Endodermal cell (in vitro differentiated cells): ENCODE measurements at regions not wholly inside any gene's neighbourhood (a gene's known extent, or its start where the extent isn't known, plus 50 kb on each side); places are given as distances from the start of the nearest gene placed in this dataset.

Experiments used
- DNase-seq: peaks from one replicate; pipeline ENCODE4 v3.0.0-alpha.2; 2017
- H3K27ac ChIP-seq: 2 replicates; pipeline ENCODE4 v1.5.1; 2013; ENCODE audit warnings: mild to moderate bottlenecking, low read depth, low read length, moderate library complexity
- H3K27me3 ChIP-seq: 2 replicates; pipeline ENCODE4 v1.6.1; 2013; ENCODE audit warnings: mild to moderate bottlenecking, low read length, moderate library complexity; ENCODE audit not compliant: insufficient read depth, control insufficient read depth, poor library complexity, severe bottlenecking
- H3K36me3 ChIP-seq: 2 replicates; pipeline ENCODE4 v1.7.0; 2013; ENCODE audit warnings: mild to moderate bottlenecking, low read length, moderate library complexity; ENCODE audit not compliant: control insufficient read depth, insufficient read depth
- H3K4me1 ChIP-seq: one replicate; pipeline ENCODE4 v1.7.0; 2013; ENCODE audit warnings: low read length; ENCODE audit not compliant: control insufficient read depth, insufficient read depth
- H3K4me3 ChIP-seq: 2 replicates; pipeline ENCODE4 v1.5.1; 2013; ENCODE audit warnings: mild to moderate bottlenecking, low read length, moderate library complexity
- H3K9ac ChIP-seq: 2 replicates; pipeline ENCODE4 v1.6.1; 2013; ENCODE audit warnings: mild to moderate bottlenecking, low read length, moderate library complexity; ENCODE audit not compliant: poor library complexity, severe bottlenecking; ENCODE audit errors: extremely low read depth
- H3K9me3 ChIP-seq: 2 replicates; pipeline ENCODE4 v1.6.1; 2013; ENCODE audit warnings: mild to moderate bottlenecking, low read length, moderate library complexity; ENCODE audit not compliant: control insufficient read depth
- H3K27ac Mint-ChIP-seq: 2 replicates; pipeline ENCODE4 v1.8.0; 2020; ENCODE audit warnings: mixed read lengths
- H3K27me3 Mint-ChIP-seq: 2 replicates; pipeline ENCODE4 v1.8.0; 2021; ENCODE audit warnings: mild to moderate bottlenecking, mixed read lengths; ENCODE audit not compliant: insufficient read depth
- H3K36me3 Mint-ChIP-seq: 2 replicates; pipeline ENCODE4 v1.8.0; 2020; ENCODE audit warnings: low read depth, mixed read lengths
- H3K4me1 Mint-ChIP-seq: 2 replicates; pipeline ENCODE4 v1.8.0; 2020; ENCODE audit warnings: mixed read lengths
- H3K4me3 Mint-ChIP-seq: 2 replicates; pipeline ENCODE4 v1.8.0; 2020; ENCODE audit warnings: mild to moderate bottlenecking, moderate library complexity, mixed read lengths
- H3K9me3 Mint-ChIP-seq: 2 replicates; pipeline ENCODE4 v1.8.0; 2020; ENCODE audit warnings: mild to moderate bottlenecking, mixed read lengths
- CTCF ChIP-seq: fragments of 200-600 bp; sonication (generic); conservative IDR thresholded peaks from 2 replicates; pipeline ENCODE4 v1.5.0; 2021; ENCODE audit warnings: antibody characterized with exemption, mild to moderate bottlenecking
- WGBS, 2 experiments: methylation state at CpG; one replicate each; pipeline versions ENCODE4 v1.1.5 to v1.1.7; 2013; ENCODE audit warnings: missing lambda C conversion rate in 2 of 2, mixed read lengths in 1 of 2; ENCODE audit not compliant: insufficient coverage in 1 of 2, insufficient read length in 1 of 2; 5-methylcytosine and 5-hydroxymethylcytosine counted together

- Mint-ChIP-seq H3K36me3 (no peaks in the 10 kb centered on the region), H3K27me3 (no peaks in the 10 kb centered on the region), H3K9me3 (no peaks in the 10 kb centered on the region), H3K27ac (no peak overlapping the region), H3K4me3 (no peak overlapping the region), H3K4me1 (no peaks in the 10 kb centered on the region)
- no peak for DNase-seq
- Histone ChIP-seq H3K4me1 (no peaks in the 10 kb centered on the region), H3K4me3 (no peak overlapping the region), H3K27ac (no peak overlapping the region), H3K9me3 (no peaks in the 10 kb centered on the region), H3K27me3 (no peaks in the 10 kb centered on the region), H3K9ac (no peak overlapping the region), H3K36me3 (no peaks in the 10 kb centered on the region)
- no peak for TF ChIP-seq CTCF
- 88 to 91% methylated on average over 7 to 8 of the region's 9 CpGs for WGBS, 2 experiments
Measured at GRCh38 chr12:46919666-46920400, 94.0 kb upstream of the SLC38A4 start.

GRCh38 chr12:46920499-46920898 is 94.7 kb upstream of the SLC38A4 start:
- no peaks in the 10 kb centered on the region for H3K36me3 ChIP-seq
- H3K9me3 ChIP-seq = no peaks in the 10 kb centered on the region
- Mint-ChIP-seq H3K4me3 (no peak overlapping the region), H3K27ac (no peak overlapping the region), H3K4me1 (no peaks in the 10 kb centered on the region), H3K27me3 (peaks cover 4% of the 10 kb centered on the region), H3K9me3 (no peaks in the 10 kb centered on the region), H3K36me3 (no peaks in the 10 kb centered on the region)
- WGBS, 2 experiments = 100% methylated on average over 1 of the region's 1 CpG; no CpG with 5 or more reads in 1 of the 2 experiments
- H3K4me3 ChIP-seq = no peak overlapping the region
- no peak for DNase-seq
- no peak overlapping the region for H3K27ac ChIP-seq
- H3K27me3 ChIP-seq = no peaks in the 10 kb centered on the region
- no peak for TF ChIP-seq CTCF
- no peak overlapping the region for H3K9ac ChIP-seq
- H3K4me1 ChIP-seq = no peaks in the 10 kb centered on the region

- Mint-ChIP-seq H3K36me3 (no peaks in the 10 kb centered on the region), H3K4me3 (no peak overlapping the region)
- H3K4me1 ChIP-seq = no peaks in the 10 kb centered on the region
Measured at GRCh38 chr12:46921048-46921763, 95.4 kb upstream of the SLC38A4 start.

More at GRCh38 chr12:46921048-46921763, 95.4 kb upstream of the SLC38A4 start:
- Mint-ChIP-seq H3K9me3 (no peaks in the 10 kb centered on the region), H3K4me1 (no peaks in the 10 kb centered on the region), H3K27me3 (peaks cover 8% of the 10 kb centered on the region), H3K27ac (no peak overlapping the region)
- Histone ChIP-seq H3K27me3 (no peaks in the 10 kb centered on the region), H3K36me3 (no peaks in the 10 kb centered on the region), H3K9ac (no peak overlapping the region), H3K4me3 (no peak overlapping the region), H3K27ac (no peak overlapping the region), H3K9me3 (no peaks in the 10 kb centered on the region)
- DNase-seq = no peak
- TF ChIP-seq CTCF = no peak
- 88 to 96% methylated on average over 2 to 3 of the region's 3 CpGs for WGBS, 2 experiments
